Right atrium auricular region (tissue), 2 donors: ENCODE measurements at regions not wholly inside any gene's neighbourhood (a gene's known extent, or its start where the extent isn't known, plus 50 kb on each side); places are given as distances from the start of the nearest gene placed in this dataset.
"Not testable (repeated sequence)": the region's sequence is repeated elsewhere in the genome, so short reads cannot be mapped to it uniquely, and the experiment has no call there.

Experiments
- DNase-seq: peaks from one replicate; pipeline ENCODE4 v3.0.0-alpha.2; 2019; ENCODE audit warnings: low spot score
- H3K27ac ChIP-seq, 2 donors: fragments of 200-600 bp; sonication (generic); 1 replicate in 1 of 2; 2 replicates in 1 of 2; pipeline ENCODE4 v1.5.1; 2016 to 2019
- H3K27me3 ChIP-seq, 2 donors: fragments of 200-600 bp; sonication (generic); one replicate each; pipeline versions ENCODE4 v1.5.1 to v1.6.0; 2017 to 2019
- H3K36me3 ChIP-seq: fragments of 200-600 bp; sonication (generic); one replicate; pipeline ENCODE4 v1.5.1; 2016
- H3K4me1 ChIP-seq, 2 donors: fragments of 200-600 bp; sonication (generic); one replicate each; pipeline versions ENCODE4 v1.5.1 to v1.6.0; 2017 to 2019
- H3K4me3 ChIP-seq, 2 donors: fragments of 200-600 bp; sonication (generic); 1 replicate in 1 of 2; 2 replicates in 1 of 2; pipeline ENCODE4 v1.5.1; 2017 to 2019; ENCODE audit warnings: mild to moderate bottlenecking in 1 of 2, moderate library complexity in 1 of 2
- H3K9me3 ChIP-seq, 2 donors: fragments of 200-600 bp; sonication (generic); one replicate each; pipeline ENCODE4 v1.5.1; 2019

DNA sequence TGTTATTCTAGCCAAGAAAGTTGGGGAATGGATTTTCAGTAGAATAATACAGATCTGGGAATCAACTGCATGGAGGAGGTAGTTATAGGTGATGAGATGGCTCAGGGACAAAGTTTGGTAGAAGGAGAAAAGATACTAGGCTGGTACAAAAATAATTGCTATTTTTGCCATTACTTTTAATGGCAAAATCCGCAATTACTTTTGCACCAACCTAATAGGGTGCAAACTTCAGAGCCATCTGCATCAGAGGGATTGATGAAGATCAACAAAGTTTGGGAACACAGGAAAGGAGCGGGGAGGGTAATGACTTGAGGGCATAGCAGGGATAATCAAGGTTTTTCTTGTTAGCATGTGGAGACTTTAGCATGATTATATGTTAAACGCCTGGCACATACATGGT lies 178.7 kb upstream of the ROPN1B start:
- H3K27me3 ChIP-seq, H3K27ac ChIP-seq, H3K9me3 ChIP-seq, H3K4me3 ChIP-seq, H3K36me3 ChIP-seq, DNase-seq, H3K4me1 ChIP-seq: not testable (repeated sequence)

DNA sequence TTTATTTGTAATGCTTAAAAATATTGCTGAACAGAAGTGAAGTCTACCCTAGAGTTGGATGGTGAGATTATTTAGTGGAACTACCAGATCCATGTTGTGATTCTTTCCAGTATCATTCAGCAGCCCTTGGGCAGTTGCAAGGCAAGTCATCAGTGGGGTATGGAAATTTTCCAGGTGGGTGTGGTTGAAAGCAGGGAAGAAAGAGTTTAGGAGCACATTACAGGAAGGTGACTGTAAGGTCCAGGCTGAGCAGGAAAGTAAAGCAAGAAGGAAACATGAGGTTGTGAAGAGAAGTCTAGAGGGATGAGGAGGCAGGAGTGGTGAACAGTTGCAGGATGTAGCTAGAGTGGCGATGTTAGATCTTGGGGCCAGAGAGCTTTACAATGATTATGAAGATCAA lies 178.0 kb upstream of the ROPN1B start:
- H3K4me1 ChIP-seq, H3K27ac ChIP-seq, H3K4me3 ChIP-seq, H3K9me3 ChIP-seq, H3K27me3 ChIP-seq, H3K36me3 ChIP-seq, DNase-seq: not testable (repeated sequence)

DNA sequence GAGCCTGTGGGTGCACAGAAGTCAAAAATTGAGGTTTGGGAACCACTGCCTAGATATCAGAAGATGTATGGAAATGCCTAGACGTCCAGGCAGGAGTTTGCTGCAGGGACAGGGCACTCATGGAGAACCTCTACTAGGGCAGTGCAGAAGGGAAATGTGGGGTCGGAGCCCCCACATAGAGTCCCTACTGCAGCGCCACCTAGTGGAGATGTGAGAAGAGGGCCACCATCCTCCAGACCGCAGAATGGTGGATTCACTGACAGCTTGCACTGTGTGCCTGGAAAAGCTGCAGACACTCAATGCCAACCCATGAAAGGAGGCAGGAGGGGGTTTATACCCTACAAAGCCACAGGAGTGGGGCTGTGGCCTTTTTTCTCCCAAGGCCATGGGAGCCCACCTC lies 159.0 kb upstream of the ROPN1B start:
- not testable (repeated sequence) for H3K36me3 ChIP-seq, DNase-seq, H3K4me1 ChIP-seq, H3K27ac ChIP-seq, H3K4me3 ChIP-seq, H3K27me3 ChIP-seq
- H3K9me3 ChIP-seq: peaks cover 0 to 29% of the 10 kb centered on the region in 2 donors

DNA sequence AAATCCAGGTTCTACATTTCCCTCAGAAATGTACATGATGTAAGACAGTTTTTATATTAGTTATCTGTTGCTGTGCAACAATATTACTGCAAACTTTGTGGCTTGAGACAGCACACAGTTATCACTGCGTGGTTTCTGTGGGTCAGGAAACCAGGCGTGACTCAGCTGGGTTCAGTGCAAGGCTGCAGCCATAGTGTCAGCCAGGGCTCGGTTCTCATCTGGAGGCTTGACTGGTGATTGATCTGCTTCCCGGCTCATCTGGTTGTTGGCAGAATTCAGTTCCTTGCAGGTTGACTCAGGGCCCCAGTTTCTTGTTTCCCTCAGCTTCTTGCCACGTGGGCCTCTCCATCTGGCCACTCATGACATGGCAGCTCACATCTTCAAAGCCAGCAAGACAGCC lies 146.8 kb upstream of the ROPN1B start:
- not testable (repeated sequence) for H3K4me1 ChIP-seq, H3K9me3 ChIP-seq, DNase-seq, H3K36me3 ChIP-seq, H3K4me3 ChIP-seq, H3K27ac ChIP-seq, H3K27me3 ChIP-seq

DNA sequence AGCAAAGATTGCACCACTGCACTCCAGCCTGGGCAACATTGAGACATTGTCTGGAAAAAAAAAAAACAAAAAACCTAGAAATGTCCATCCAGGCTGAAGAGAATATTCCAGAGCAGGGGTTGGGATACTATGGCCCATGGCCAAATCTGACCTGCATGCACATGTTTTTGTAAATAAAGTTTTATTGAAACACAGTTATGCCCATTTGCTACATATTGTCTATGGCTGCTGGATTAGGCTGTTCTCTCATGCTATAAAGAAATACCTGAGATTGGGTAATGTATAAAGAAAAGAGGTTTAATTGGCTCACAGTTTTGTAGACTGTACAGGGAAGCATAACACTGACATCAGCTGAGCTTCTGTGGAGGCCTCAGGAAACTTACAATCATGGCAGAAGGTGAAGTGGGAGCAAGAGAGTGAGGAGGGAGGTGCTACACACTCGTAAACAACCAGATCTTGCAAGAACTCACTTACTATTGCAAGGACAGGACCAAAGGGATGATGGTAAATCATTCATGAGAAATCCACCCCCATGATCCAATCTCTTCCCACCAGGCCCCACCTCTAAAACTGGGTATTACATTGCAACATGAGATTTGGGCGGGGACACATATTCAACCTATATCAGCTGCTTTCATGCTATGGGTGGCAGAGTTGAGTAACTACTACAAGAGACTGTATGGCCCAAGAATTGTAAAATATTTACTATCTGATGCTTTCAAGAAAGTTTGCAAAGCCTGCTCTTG lies 137.8 kb upstream of the ROPN1B start:
- not testable (repeated sequence) for H3K4me1 ChIP-seq, H3K4me3 ChIP-seq, H3K27ac ChIP-seq, DNase-seq, H3K27me3 ChIP-seq, H3K36me3 ChIP-seq
- peaks cover 0 to 13% of the 10 kb centered on the region in 2 donors for H3K9me3 ChIP-seq

- DNase-seq, H3K27ac ChIP-seq, H3K4me3 ChIP-seq, H3K36me3 ChIP-seq, H3K4me1 ChIP-seq, H3K27me3 ChIP-seq, H3K9me3 ChIP-seq: not testable (repeated sequence)
Measured at GRCh38 chr3:125835562-125835961, 133.4 kb upstream of the ROPN1B start.

DNA sequence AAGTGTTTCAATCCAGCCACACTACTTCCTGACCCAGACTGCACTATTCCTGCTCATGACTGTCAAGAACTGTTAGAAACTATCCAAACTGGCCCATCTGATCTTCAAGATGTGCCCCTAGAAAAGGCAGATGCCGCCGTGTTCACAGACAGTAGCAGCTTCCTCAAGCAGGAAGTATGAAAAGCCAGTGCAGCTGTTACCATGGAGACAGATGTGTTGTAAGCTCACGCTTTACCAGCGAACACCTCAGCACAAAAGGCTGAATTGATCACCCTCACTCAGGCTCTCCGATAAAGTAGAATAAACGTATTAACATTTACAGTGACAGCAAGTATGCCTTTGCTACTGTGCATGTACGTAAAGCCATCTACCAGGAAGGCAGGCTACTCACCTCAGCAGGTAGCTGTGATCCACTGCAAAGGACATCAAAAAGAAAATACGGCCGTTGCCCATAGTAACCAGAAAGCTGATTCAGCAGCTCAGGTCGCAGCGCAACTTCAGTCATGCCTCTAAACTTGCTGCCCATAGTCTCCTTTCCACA lies 132.9 kb upstream of the ROPN1B start:
- not testable (repeated sequence) for H3K27ac ChIP-seq, H3K9me3 ChIP-seq, H3K4me3 ChIP-seq, H3K36me3 ChIP-seq, H3K4me1 ChIP-seq, H3K27me3 ChIP-seq
- peak; percentile 60 for DNase-seq

DNA sequence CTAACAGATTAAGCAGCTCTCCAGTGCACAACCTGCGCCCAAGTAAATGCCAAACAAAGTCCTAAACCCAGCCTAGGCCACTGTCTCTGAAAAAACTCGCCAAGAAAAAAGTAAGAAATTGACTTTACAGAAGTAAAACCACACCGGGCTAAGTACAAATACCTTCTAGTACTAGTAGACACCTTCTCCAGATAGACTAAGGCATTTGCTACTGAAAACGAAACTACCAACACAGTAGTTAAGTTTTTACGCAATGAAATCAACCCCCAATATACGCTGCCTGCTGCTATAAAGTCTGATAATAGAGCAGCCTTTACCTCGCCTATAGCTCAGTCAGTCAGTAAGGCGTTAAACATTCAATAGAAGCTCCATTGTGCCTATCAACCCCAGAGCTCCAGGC lies 132.2 kb upstream of the ROPN1B start:
- not testable (repeated sequence) for H3K9me3 ChIP-seq, DNase-seq, H3K36me3 ChIP-seq, H3K4me1 ChIP-seq, H3K4me3 ChIP-seq, H3K27ac ChIP-seq, H3K27me3 ChIP-seq

- not testable (repeated sequence) for DNase-seq, H3K9me3 ChIP-seq, H3K27ac ChIP-seq, H3K4me3 ChIP-seq, H3K36me3 ChIP-seq, H3K4me1 ChIP-seq, H3K27me3 ChIP-seq
Measured at GRCh38 chr3:125838857-125839256, 130.1 kb upstream of the ROPN1B start.

- H3K27me3 ChIP-seq, DNase-seq, H3K4me1 ChIP-seq, H3K36me3 ChIP-seq, H3K27ac ChIP-seq, H3K4me3 ChIP-seq, H3K9me3 ChIP-seq: not testable (repeated sequence)
Measured at GRCh38 chr3:125840465-125840864, 128.5 kb upstream of the ROPN1B start.

DNA sequence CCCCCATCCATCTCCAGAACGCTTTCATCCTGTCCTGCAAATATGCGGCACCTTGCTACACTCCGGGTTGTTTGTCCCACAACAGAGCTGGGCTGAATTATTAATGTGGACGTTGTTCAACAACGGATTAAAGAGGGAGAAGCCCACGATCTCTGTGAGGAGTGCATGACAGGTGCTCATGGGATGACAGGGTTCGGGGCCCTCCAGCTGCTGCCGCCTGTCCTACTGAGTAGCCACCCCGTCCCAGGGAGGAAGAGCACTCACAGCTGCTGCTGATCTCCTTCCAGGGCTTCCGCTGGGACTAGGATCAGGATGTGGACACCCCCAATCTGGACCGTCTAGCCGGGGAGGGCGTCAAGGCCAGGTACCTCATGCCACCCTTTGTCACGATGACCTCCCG lies 121.0 kb upstream of the ROPN1B start:
- not testable (repeated sequence) for H3K4me3 ChIP-seq, H3K4me1 ChIP-seq, H3K27ac ChIP-seq, H3K9me3 ChIP-seq, DNase-seq, H3K36me3 ChIP-seq, H3K27me3 ChIP-seq

- not testable (repeated sequence) for H3K9me3 ChIP-seq, H3K4me1 ChIP-seq, H3K27ac ChIP-seq, H3K27me3 ChIP-seq, DNase-seq, H3K4me3 ChIP-seq, H3K36me3 ChIP-seq
Measured at GRCh38 chr3:125855006-125855405, 114.0 kb upstream of the ROPN1B start.

- not testable (repeated sequence) for H3K27me3 ChIP-seq, DNase-seq, H3K4me1 ChIP-seq, H3K9me3 ChIP-seq, H3K36me3 ChIP-seq, H3K27ac ChIP-seq, H3K4me3 ChIP-seq
Measured at GRCh38 chr3:125860547-125860946, 108.4 kb upstream of the ROPN1B start.

DNA sequence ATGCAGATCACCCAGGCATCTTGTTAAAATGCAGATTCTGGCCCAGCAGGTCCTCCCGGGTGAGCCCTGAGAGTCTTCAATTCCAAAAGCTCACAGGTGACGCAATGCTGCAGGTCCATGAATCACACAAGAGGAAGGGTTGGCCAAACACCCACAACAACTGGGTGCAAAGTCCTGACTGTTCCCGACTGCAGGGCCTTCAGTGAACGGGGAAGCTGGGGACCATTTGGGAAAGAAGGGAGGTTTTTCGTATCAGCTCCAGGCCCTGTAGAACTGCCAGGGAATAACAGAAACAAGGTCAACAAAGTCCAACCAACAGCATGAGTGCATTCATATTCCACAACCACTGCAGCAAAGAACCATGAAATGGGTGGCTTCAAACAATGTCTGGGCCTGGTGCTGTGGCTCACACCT lies 106.1 kb upstream of the ROPN1B start:
- not testable (repeated sequence) for H3K36me3 ChIP-seq, H3K4me1 ChIP-seq, H3K9me3 ChIP-seq, DNase-seq, H3K27ac ChIP-seq, H3K4me3 ChIP-seq, H3K27me3 ChIP-seq

DNA sequence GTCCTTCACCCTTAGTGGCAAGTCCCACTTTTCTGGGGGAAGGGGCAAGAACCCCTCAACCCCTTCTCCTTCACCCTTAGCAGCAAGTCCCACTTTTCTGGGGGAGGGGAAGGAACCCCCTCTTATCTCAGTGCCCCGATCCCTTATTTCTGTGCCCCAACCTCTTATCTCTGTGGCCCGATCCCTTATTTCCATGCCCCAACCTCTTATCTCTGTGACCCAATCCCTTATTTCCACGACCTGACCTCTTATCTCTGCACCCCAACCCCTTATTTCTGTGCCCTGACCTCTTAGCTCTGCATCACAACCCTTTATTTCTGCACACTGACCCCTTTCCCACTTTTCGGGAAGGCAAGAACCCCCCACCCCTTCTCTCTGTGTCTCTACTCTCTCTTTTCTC lies 104.4 kb upstream of the ROPN1B start:
- not testable (repeated sequence) for H3K36me3 ChIP-seq, H3K27me3 ChIP-seq, H3K4me1 ChIP-seq, DNase-seq, H3K4me3 ChIP-seq, H3K9me3 ChIP-seq, H3K27ac ChIP-seq

DNA sequence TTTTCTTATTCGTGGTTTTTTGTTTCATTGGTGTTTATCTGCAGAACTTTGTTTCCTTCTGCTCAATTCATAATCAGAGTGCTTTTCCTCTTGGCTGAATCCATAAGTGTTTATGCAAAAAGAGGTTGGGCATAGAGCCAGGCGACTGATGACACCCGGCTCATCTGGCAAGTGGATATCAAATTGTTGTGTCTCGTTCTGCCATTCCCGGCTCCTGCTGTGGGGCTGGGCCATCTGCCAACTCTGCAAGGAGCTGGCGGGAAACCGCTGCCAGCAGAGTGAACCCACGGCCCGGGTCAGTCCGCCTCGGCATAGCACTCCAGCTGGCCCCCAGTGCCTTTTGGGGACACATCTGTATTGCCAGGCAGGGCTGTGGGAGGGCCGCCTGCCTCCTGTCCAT lies 83.0 kb upstream of the ROPN1B start:
- not testable (repeated sequence) for H3K4me1 ChIP-seq, H3K9me3 ChIP-seq, H3K27me3 ChIP-seq, H3K36me3 ChIP-seq, H3K4me3 ChIP-seq
- DNase-seq: peak; percentile 76
- H3K27ac ChIP-seq: peak overlapping the region; percentile 16 to 33
